ENCODE measurements at regions not wholly inside any gene's neighbourhood (a gene's known extent, or its start where the extent isn't known, plus 50 kb on each side); places are given as distances from the start of the nearest gene placed in this dataset.

- no peak for TF ChIP-seq CTCF (IDR thresholded peaks at IDR 0.05; ENCODE audit: insufficient read depth, low read length)
- no peak for TF ChIP-seq POLR2AphosphoS5 (IDR thresholded peaks at IDR 0.05; ENCODE audit: low read depth)
- TF ChIP-seq SPI1 (IDR thresholded peaks at IDR 0.05; ENCODE audit: borderline replicate concordance, low read depth), result no peak
These were observed 67.1 kb upstream of the KRR1 start for GRCh38 chr12:75578546-75578945.
